Common myeloid progenitor, CD34-positive (primary cell): ENCODE measurements at regions not wholly inside any gene's neighbourhood (a gene's known extent, or its start where the extent isn't known, plus 50 kb on each side); places are given as distances from the start of the nearest gene placed in this dataset.

Experiments used
- CTCF ChIA-PET: fragments of 350-600 bp; sonication (Branson Sonifier 250); formaldehyde crosslinking; loops from one replicate; lab custom pipeline; 2021; ENCODE audit warnings: antibody characterized with exemption; lab: Charles Lee
- POLR2A ChIA-PET: fragments of 350-600 bp; sonication (Branson Sonifier 250); formaldehyde crosslinking; loops from one replicate; lab custom pipeline; 2021; ENCODE audit warnings: antibody characterized with exemption; lab: Charles Lee
- DNase-seq, 3 donors: peaks; one replicate each; pipeline versions ENCODE4 v3.0.0 to v3.0.0-alpha.2; 2013
- H3K27ac ChIP-seq, 2 experiments: 1 replicate in 1 of 2; 2 replicates in 1 of 2; pipeline ENCODE4 v1.7.0; 2013; ENCODE audit warnings: inconsistent platforms in 2 of 2, low read length in 2 of 2, mild to moderate bottlenecking in 2 of 2, low read depth in 1 of 2, moderate library complexity in 1 of 2; ENCODE audit not compliant: severe bottlenecking in 2 of 2, insufficient read depth in 1 of 2, poor library complexity in 1 of 2
- H3K27me3 ChIP-seq, 5 experiments: replicated peaks in 2 of 5; 1 replicate in 3 of 5; 2 replicates in 2 of 5; pipeline versions ENCODE4 v1.6.1 to v1.7.0; 2013; ENCODE audit warnings: low read length in 4 of 5, mild to moderate bottlenecking in 2 of 5, moderate library complexity in 2 of 5, inconsistent platforms in 1 of 5; ENCODE audit not compliant: insufficient read depth in 5 of 5, control insufficient read depth in 4 of 5
- H3K36me3 ChIP-seq, 4 experiments: 1 replicate in 2 of 4; 2 replicates in 2 of 4; pipeline versions ENCODE4 v1.6.1 to v1.7.0; 2013; ENCODE audit warnings: low read length in 3 of 4, control low read depth in 1 of 4, mild to moderate bottlenecking in 1 of 4; ENCODE audit not compliant: control insufficient read depth in 4 of 4, insufficient read depth in 4 of 4
- H3K4me1 ChIP-seq, 4 experiments: 1 replicate in 3 of 4; 2 replicates in 1 of 4; pipeline versions ENCODE4 v1.6.1 to v1.7.1; 2013; ENCODE audit warnings: low read length in 3 of 4, mild to moderate bottlenecking in 3 of 4, control low read depth in 1 of 4, inconsistent platforms in 1 of 4, moderate library complexity in 1 of 4; ENCODE audit not compliant: control insufficient read depth in 4 of 4, insufficient read depth in 4 of 4; ENCODE audit errors: control extremely low read depth in 1 of 4
- H3K4me3 ChIP-seq, 7 experiments: 1 replicate in 4 of 7; 2 replicates in 3 of 7; pipeline versions ENCODE4 v1.5.1 to v1.7.0; 2013; ENCODE audit warnings: mild to moderate bottlenecking in 7 of 7, low read length in 6 of 7, moderate library complexity in 6 of 7, inconsistent platforms in 2 of 7, low read depth in 2 of 7, control low read depth in 1 of 7; ENCODE audit not compliant: insufficient read depth in 4 of 7, control insufficient read depth in 1 of 7; ENCODE audit errors: extremely low read depth in 1 of 7
- H3K9me3 ChIP-seq, 5 experiments: 1 replicate in 4 of 5; 2 replicates in 1 of 5; pipeline versions ENCODE4 v1.6.1 to v1.7.1; 2013; ENCODE audit warnings: low read length in 4 of 5, mild to moderate bottlenecking in 2 of 5, inconsistent platforms in 1 of 5, low read depth in 1 of 5, moderate library complexity in 1 of 5; ENCODE audit not compliant: control insufficient read depth in 4 of 5, insufficient read depth in 2 of 5; ENCODE audit errors: control extremely low read depth in 1 of 5
- WGBS: methylation state at CpG from one replicate; pipeline ENCODE4 v1.1.5; 2013; ENCODE audit not compliant: insufficient coverage; 5-methylcytosine and 5-hydroxymethylcytosine counted together

GRCh38 chr4:128596115-128596514, 213.4 kb upstream of the JADE1 start:
- H3K27ac ChIP-seq = no peak overlapping the region
- POLR2A ChIA-PET = no interaction called here
- no peaks in the 10 kb centered on the region for H3K36me3 ChIP-seq
- H3K4me1 ChIP-seq = no peaks in the 10 kb centered on the region
- CTCF ChIA-PET = no interaction called here
- H3K27me3 ChIP-seq = no peaks in the 10 kb centered on the region
- 94% methylated on average over 4 of the region's 5 CpGs for WGBS
- peaks cover 0 to 5% (median 0%) of the 10 kb centered on the region in 5 experiments for H3K9me3 ChIP-seq
- no peak for DNase-seq
- no peak overlapping the region for H3K4me3 ChIP-seq

DNA sequence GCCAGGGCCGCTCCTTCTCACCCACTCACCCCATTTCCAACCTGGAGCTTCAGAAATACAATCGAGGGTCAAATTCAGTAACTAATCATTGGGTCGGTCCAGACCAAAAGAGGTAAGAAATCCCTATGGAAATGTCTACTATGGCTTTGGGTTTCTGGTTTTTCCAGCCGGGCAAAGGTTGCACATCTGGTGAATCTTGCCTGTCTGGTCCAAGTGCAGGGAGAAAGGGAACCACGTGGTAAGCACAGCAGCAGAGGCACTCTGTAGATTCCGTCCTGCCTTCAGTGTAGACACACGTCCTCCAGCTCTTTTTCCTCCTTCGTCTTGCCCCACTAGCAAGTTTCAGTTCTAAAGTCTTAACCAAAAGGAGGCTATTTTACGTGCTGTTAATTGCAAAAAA, 218.0 kb upstream of the JADE1 start:
- Histone ChIP-seq H3K4me1 (no peaks in the 10 kb centered on the region), H3K27ac (no peak overlapping the region), H3K4me3 (no peak overlapping the region), H3K9me3 (peaks cover 0 to 5% (median 0%) of the 10 kb centered on the region in 5 experiments), H3K27me3 (no peaks in the 10 kb centered on the region), H3K36me3 (no peaks in the 10 kb centered on the region)
- CTCF ChIA-PET = interaction anchor here (1.3 kb wide), 1 partner anchor 17 kb away, joined by 3 read pairs; no protein-coding TSS in a partner anchor
- no peak for DNase-seq
- POLR2A ChIA-PET = no interaction called here
- WGBS = 90% methylated on average over 7 of the region's 9 CpGs

GRCh38 chr4:128590773-128591172, 218.7 kb upstream of the JADE1 start:
- POLR2A ChIA-PET = no interaction called here
- Histone ChIP-seq H3K27ac (no peak overlapping the region), H3K9me3 (peaks cover 0 to under 1% (median 0%) of the 10 kb centered on the region in 5 experiments), H3K4me3 (no peak overlapping the region), H3K36me3 (no peaks in the 10 kb centered on the region), H3K27me3 (no peaks in the 10 kb centered on the region), H3K4me1 (no peaks in the 10 kb centered on the region)
- DNase-seq = no peak
- CTCF ChIA-PET = interaction anchor here (1.3 kb wide), 1 partner anchor 16 kb away, joined by 3 read pairs; no protein-coding TSS in a partner anchor
- 90% methylated on average over 3 of the region's 3 CpGs for WGBS

- POLR2A ChIA-PET = no interaction called here
These were observed 219.3 kb upstream of the JADE1 start for GRCh38 chr4:128590034-128590740.

DNA sequence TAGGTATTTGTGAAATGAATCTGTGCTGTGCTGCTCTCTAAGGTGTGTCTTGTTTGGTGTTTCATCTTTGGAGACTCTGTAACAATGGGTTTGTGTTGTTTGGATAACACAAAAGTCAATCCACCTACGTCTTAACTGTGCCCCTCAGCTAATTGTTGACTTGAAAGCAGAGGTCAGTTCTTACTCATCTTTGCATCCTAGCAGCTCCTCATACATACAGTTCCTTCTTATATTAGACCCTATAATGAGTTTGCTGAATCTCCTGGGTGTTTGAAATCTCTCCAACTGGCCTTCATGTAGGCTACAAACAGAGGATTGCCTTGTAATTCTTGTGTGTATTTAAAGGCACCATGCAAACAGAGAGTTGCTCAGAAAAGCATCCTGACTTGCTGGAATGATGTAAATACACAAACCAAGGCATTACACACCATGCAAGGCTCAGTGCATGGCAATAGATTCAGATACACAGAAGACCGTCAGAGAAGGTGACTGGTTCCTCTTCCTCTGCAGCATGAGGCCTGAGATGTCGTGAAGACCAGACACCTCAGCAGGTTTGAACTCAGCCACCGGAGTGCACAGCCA, 220.0 kb upstream of the JADE1 start:
- H3K27ac ChIP-seq = no peak overlapping the region
- no peaks in the 10 kb centered on the region for H3K36me3 ChIP-seq
- no peaks in the 10 kb centered on the region for H3K4me1 ChIP-seq
- no peak for DNase-seq
- CTCF ChIA-PET = no interaction called here
- H3K27me3 ChIP-seq = no peaks in the 10 kb centered on the region
- POLR2A ChIA-PET = no interaction called here
- H3K4me3 ChIP-seq = no peak overlapping the region
- no peaks in the 10 kb centered on the region for H3K9me3 ChIP-seq
- WGBS = 94% methylated on average over 3 of the region's 4 CpGs

More at GRCh38 chr4:128590034-128590740, 219.3 kb upstream of the JADE1 start:
- no peak for DNase-seq
- 98% methylated on average over 6 of the region's 9 CpGs for WGBS
- Histone ChIP-seq H3K27ac (no peak overlapping the region), H3K4me1 (no peaks in the 10 kb centered on the region), H3K27me3 (no peaks in the 10 kb centered on the region), H3K4me3 (no peak overlapping the region), H3K9me3 (no peaks in the 10 kb centered on the region), H3K36me3 (no peaks in the 10 kb centered on the region)
- CTCF ChIA-PET = interaction anchor here (1.3 kb wide), 1 partner anchor 16 kb away, joined by 3 read pairs; no protein-coding TSS in a partner anchor

- WGBS = 100% methylated on average over 5 of the region's 5 CpGs
- Histone ChIP-seq H3K27ac (no peak overlapping the region), H3K4me1 (no peaks in the 10 kb centered on the region), H3K4me3 (no peak overlapping the region), H3K27me3 (no peaks in the 10 kb centered on the region), H3K36me3 (no peaks in the 10 kb centered on the region), H3K9me3 (no peaks in the 10 kb centered on the region)
- CTCF ChIA-PET = no interaction called here
- POLR2A ChIA-PET = no interaction called here
- DNase-seq = no peak
These were observed 222.1 kb upstream of the JADE1 start for GRCh38 chr4:128587382-128587781.
